ENCODE measurements at regions not wholly inside any gene's neighbourhood (a gene's known extent, or its start where the extent isn't known, plus 50 kb on each side); places are given as distances from the start of the nearest gene placed in this dataset.

- no peak for TF ChIP-seq TAF1 (IDR thresholded peaks at IDR 0.05; ENCODE audit: borderline replicate concordance, low read depth, low read length)
- no peak for TF ChIP-seq POLR2A (IDR thresholded peaks at IDR 0.05; ENCODE audit: low read depth, low read length)
- no peak for TF ChIP-seq POLR2AphosphoS5 (IDR thresholded peaks at IDR 0.05; ENCODE audit: low read depth, low read length)
Observed at GRCh38 chr13:58876473-58876872, 1244.9 kb downstream of the PCDH17 start.

Measured in GM12892 (cell line).